HG03108 (cell line): ENCODE measurements at regions not wholly inside any gene's neighbourhood (a gene's known extent, or its start where the extent isn't known, plus 50 kb on each side); places are given as distances from the start of the nearest gene placed in this dataset.
"Not testable (repeated sequence)": the region's sequence is repeated elsewhere in the genome, so short reads cannot be mapped to it uniquely, and the experiment has no call there.

Source experiments
- ATAC-seq: cut with Tn5 transposase; IDR thresholded peaks from one replicate; pipeline ENCODE4 v1.9.1; 2021; ENCODE audit warnings: moderate library complexity; ENCODE audit not compliant: unreplicated experiment

GRCh38 chr4:103422467-103423219, 224.5 kb upstream of the CENPE start:
- no peak for ATAC-seq

- no peak for ATAC-seq
Observed at GRCh38 chr4:103415801-103416200, 217.7 kb upstream of the CENPE start.

GRCh38 chr4:103412646-103413045, 214.5 kb upstream of the CENPE start:
- not testable (repeated sequence) for ATAC-seq

- ATAC-seq, result no peak
Observed at GRCh38 chr4:103410386-103410785, 212.2 kb upstream of the CENPE start.

GRCh38 chr4:103405415-103405814, 207.3 kb upstream of the CENPE start:
- peak; percentile 63 for ATAC-seq

- ATAC-seq, result no peak
Observed at GRCh38 chr4:103403619-103404018, 205.5 kb upstream of the CENPE start.

- ATAC-seq, result no peak
Observed at GRCh38 chr4:103402198-103402597, 204.1 kb upstream of the CENPE start.

- ATAC-seq, result peak; percentile 63
Observed at GRCh38 chr4:103400405-103400804, 202.3 kb upstream of the CENPE start.

- no peak for ATAC-seq
Observed at GRCh38 chr4:103397541-103397940, 199.4 kb upstream of the CENPE start.

GRCh38 chr4:103387508-103388011, 189.4 kb upstream of the CENPE start:
- ATAC-seq, result not testable (repeated sequence)

GRCh38 chr4:103385565-103385964, 187.4 kb upstream of the CENPE start:
- not testable (repeated sequence) for ATAC-seq

- no peak for ATAC-seq
Observed at GRCh38 chr4:103375278-103375677, 177.1 kb upstream of the CENPE start.

- ATAC-seq, result no peak
Observed at GRCh38 chr4:103374758-103375157, 176.6 kb upstream of the CENPE start.

GRCh38 chr4:103374306-103374705, 176.2 kb upstream of the CENPE start:
- no peak for ATAC-seq

- ATAC-seq, result no peak
Observed at GRCh38 chr4:103372002-103372558, 173.9 kb upstream of the CENPE start.

GRCh38 chr4:103370336-103370735, 172.2 kb upstream of the CENPE start:
- no peak for ATAC-seq

- no peak for ATAC-seq
Observed at GRCh38 chr4:103365285-103365684, 167.1 kb upstream of the CENPE start.

- ATAC-seq, result no peak
Observed at GRCh38 chr4:103364083-103364482, 165.9 kb upstream of the CENPE start.

GRCh38 chr4:103361926-103362325, 163.8 kb upstream of the CENPE start:
- no peak for ATAC-seq

- ATAC-seq, result no peak
Observed at GRCh38 chr4:103359900-103360299, 161.8 kb upstream of the CENPE start.

- no peak for ATAC-seq
Observed at GRCh38 chr4:103354006-103354405, 155.9 kb upstream of the CENPE start.

GRCh38 chr4:103329642-103330041, 131.5 kb upstream of the CENPE start:
- no peak for ATAC-seq
